Peyer's patch (tissue), 4 donors: ENCODE measurements at regions not wholly inside any gene's neighbourhood (a gene's known extent, or its start where the extent isn't known, plus 50 kb on each side); places are given as distances from the start of the nearest gene placed in this dataset.
"Not testable (repeated sequence)": the region's sequence is repeated elsewhere in the genome, so short reads cannot be mapped to it uniquely, and the experiment has no call there.

Source experiments
- POLR2A ChIP-seq, 2 donors: fragments of 450-650 bp; IDR thresholded peaks; one replicate each; pipeline ENCODE4 v1.5.1; 2017; ENCODE audit warnings: antibody characterized with exemption in 2 of 2, mild to moderate bottlenecking in 2 of 2, moderate library complexity in 2 of 2
- TF ChIP-seq, protein P1 (sequence below), 6 experiments: fragments of 450-650 bp in 4 of 6; fragments of 200-600 bp in 2 of 6; sonication (generic) in 1 of 6; IDR thresholded peaks; one replicate each; pipeline ENCODE4 v1.5.1; 2017 to 2019; ENCODE audit warnings: antibody characterized with exemption in 6 of 6, mild to moderate bottlenecking in 3 of 6, moderate library complexity in 1 of 6

DNA sequence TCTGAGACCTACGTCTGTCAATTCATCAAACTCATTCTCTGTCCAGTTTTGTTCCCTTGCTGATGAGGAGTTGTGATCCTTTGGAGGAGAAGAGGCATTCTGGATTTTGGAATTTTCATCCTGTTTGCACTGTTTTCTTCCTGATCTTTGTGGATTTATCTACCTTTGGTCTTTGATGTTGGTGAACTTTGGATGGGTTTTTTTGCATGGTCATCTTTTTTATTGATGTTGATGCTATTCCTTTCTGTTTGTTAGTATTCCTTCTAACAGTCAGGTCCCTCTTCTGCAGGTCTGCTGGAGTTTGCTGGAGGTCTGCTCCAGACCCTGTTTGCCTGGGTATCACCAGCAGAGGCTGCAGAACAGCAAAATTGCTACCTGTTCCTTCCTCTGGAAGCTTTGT is 322.2 kb downstream of the CCSER2 start:
- TF ChIP-seq, protein P1, sequence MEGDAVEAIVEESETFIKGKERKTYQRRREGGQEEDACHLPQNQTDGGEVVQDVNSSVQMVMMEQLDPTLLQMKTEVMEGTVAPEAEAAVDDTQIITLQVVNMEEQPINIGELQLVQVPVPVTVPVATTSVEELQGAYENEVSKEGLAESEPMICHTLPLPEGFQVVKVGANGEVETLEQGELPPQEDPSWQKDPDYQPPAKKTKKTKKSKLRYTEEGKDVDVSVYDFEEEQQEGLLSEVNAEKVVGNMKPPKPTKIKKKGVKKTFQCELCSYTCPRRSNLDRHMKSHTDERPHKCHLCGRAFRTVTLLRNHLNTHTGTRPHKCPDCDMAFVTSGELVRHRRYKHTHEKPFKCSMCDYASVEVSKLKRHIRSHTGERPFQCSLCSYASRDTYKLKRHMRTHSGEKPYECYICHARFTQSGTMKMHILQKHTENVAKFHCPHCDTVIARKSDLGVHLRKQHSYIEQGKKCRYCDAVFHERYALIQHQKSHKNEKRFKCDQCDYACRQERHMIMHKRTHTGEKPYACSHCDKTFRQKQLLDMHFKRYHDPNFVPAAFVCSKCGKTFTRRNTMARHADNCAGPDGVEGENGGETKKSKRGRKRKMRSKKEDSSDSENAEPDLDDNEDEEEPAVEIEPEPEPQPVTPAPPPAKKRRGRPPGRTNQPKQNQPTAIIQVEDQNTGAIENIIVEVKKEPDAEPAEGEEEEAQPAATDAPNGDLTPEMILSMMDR (IDR thresholded peaks at IDR 0.05) = not testable (repeated sequence)
- TF ChIP-seq POLR2A (IDR thresholded peaks at IDR 0.05) = not testable (repeated sequence)
